WTC11 (cell line): ENCODE measurements at regions not wholly inside any gene's neighbourhood (a gene's known extent, or its start where the extent isn't known, plus 50 kb on each side); places are given as distances from the start of the nearest gene placed in this dataset.

ENCODE experiments used
- ATF2 ChIP-seq: sonication (generic); formaldehyde crosslinking; IDR thresholded peaks from 2 replicates; pipeline ENCODE4 v1.8.1; 2022; ENCODE audit warnings: low read depth, missing genetic modification reagents, borderline replicate concordance
- CREB1 ChIP-seq: sonication (generic); formaldehyde crosslinking; IDR thresholded peaks from 2 replicates; pipeline ENCODE4 v1.8.0; 2023; ENCODE audit warnings: mild to moderate bottlenecking, missing genetic modification reagents
- CREM ChIP-seq: sonication (generic); formaldehyde crosslinking; IDR thresholded peaks from 2 replicates; pipeline ENCODE4 v1.8.1; 2022; ENCODE audit warnings: mild to moderate bottlenecking, missing genetic modification reagents, moderate library complexity
- CTCF ChIP-seq: fragments of 200-600 bp; IDR thresholded peaks from 2 replicates; pipeline ENCODE4 v1.8.0; 2022; ENCODE audit warnings: antibody characterized with exemption
- EMX1 ChIP-seq: fragments of 250-450 bp; sonication (Bioruptor Pico); IDR thresholded peaks from 2 replicates; pipeline ENCODE4 v1.8.0; 2021; ENCODE audit warnings: mild to moderate bottlenecking
- ESRRA ChIP-seq: sonication (generic); formaldehyde crosslinking; IDR thresholded peaks from 2 replicates; pipeline ENCODE4 v1.8.1; 2022; ENCODE audit warnings: mild to moderate bottlenecking, missing genetic modification reagents, borderline replicate concordance
- JUN ChIP-seq: sonication (generic); formaldehyde crosslinking; IDR thresholded peaks from 2 replicates; pipeline ENCODE4 v1.8.0; 2023; ENCODE audit warnings: mild to moderate bottlenecking, missing genetic modification reagents
- NFYB ChIP-seq: sonication (generic); formaldehyde crosslinking; conservative IDR thresholded peaks from 2 replicates; pipeline ENCODE4 v1.8.0; 2022; ENCODE audit warnings: low read depth, missing genetic modification reagents
- TEAD1 ChIP-seq: sonication (generic); formaldehyde crosslinking; IDR thresholded peaks from 2 replicates; pipeline ENCODE4 v1.8.0; 2022; ENCODE audit warnings: mild to moderate bottlenecking, missing genetic modification reagents
- USF1 ChIP-seq: sonication (generic); formaldehyde crosslinking; IDR thresholded peaks from 2 replicates; pipeline ENCODE4 v1.8.0; 2022; ENCODE audit warnings: mild to moderate bottlenecking, missing genetic modification reagents
- ZNF138 ChIP-seq: sonication (generic); formaldehyde crosslinking; conservative IDR thresholded peaks from 2 replicates; pipeline ENCODE4 v1.8.1; 2022; ENCODE audit warnings: mild to moderate bottlenecking, moderate library complexity, missing genetic modification reagents

GRCh38 chr3:72370947-72371346 lies 477.3 kb downstream of the SHQ1 start:
- TF ChIP-seq CTCF, result no peak
- TF ChIP-seq ZNF138, result no peak
- TF ChIP-seq JUN (CRISPR knock-in tag), result no peak
- TF ChIP-seq ESRRA (CRISPR knock-in tag), result no peak
- no peak for TF ChIP-seq EMX1 (CRISPR knock-in tag)
- TF ChIP-seq NFYB, result no peak
- no peak for TF ChIP-seq CREB1 (CRISPR knock-in tag)
- TF ChIP-seq TEAD1 (CRISPR knock-in tag), result no peak
- no peak for TF ChIP-seq USF1
- no peak for TF ChIP-seq ATF2 (CRISPR knock-in tag)
- TF ChIP-seq CREM (CRISPR knock-in tag), result no peak
